Activated B cell treated with CpG ODN at 0.5 μM for 24 hours (primary cell): ENCODE measurements at regions not wholly inside any gene's neighbourhood (a gene's known extent, or its start where the extent isn't known, plus 50 kb on each side); places are given as distances from the start of the nearest gene placed in this dataset.

Source experiments
- ATAC-seq: fragments of 200-7000 bp; cut with Tn5 transposase; one replicate; pipeline ENCODE4 v1.10.0; 2021; ENCODE audit warnings: low read depth, mild to moderate bottlenecking, moderate library complexity
- CTCF ChIA-PET: fragments of 350-600 bp; sonication (Branson Sonifier 250); formaldehyde crosslinking; loops from one replicate; lab custom pipeline; 2021; ENCODE audit warnings: antibody characterized with exemption; lab: Charles Lee
- POLR2A ChIA-PET: fragments of 350-600 bp; sonication (Branson Sonifier 250); formaldehyde crosslinking; loops from one replicate; lab custom pipeline; 2021; ENCODE audit warnings: antibody characterized with exemption; lab: Charles Lee
- DNase-seq: peaks from one replicate; pipeline ENCODE4 v3.0.0; 2022
- H3K27ac Mint-ChIP-seq: one replicate; pipeline ENCODE4 v1.8.0; 2020; ENCODE audit warnings: mixed read lengths
- H3K27me3 Mint-ChIP-seq: one replicate; pipeline ENCODE4 v1.8.0; 2021; ENCODE audit warnings: mixed read lengths
- H3K36me3 Mint-ChIP-seq: one replicate; pipeline ENCODE4 v1.8.0; 2021; ENCODE audit warnings: low read depth, mixed read lengths
- H3K4me1 Mint-ChIP-seq: one replicate; pipeline ENCODE4 v1.8.0; 2021; ENCODE audit warnings: mixed read lengths
- H3K4me3 Mint-ChIP-seq: one replicate; pipeline ENCODE4 v1.8.0; 2020; ENCODE audit warnings: mild to moderate bottlenecking, mixed read lengths
- H3K9me3 Mint-ChIP-seq: one replicate; pipeline ENCODE4 v1.8.0; 2020; ENCODE audit warnings: mixed read lengths
- CTCF ChIP-seq: fragments of 200-600 bp; IDR thresholded peaks from one replicate; pipeline ENCODE4 v1.8.0; 2022; ENCODE audit warnings: antibody characterized with exemption, mild to moderate bottlenecking
- intact Hi-C: fragments of 100-400 bp; cut with micrococcal nuclease; formaldehyde crosslinking; loops from one replicate; pipeline ENCODE4 v1.15.1; 2024

- intact Hi-C loops: no loop called here
- Mint-ChIP-seq H3K27ac (no peak overlapping the region), H3K9me3 (no peaks in the 10 kb centered on the region), H3K27me3 (peaks cover 4% of the 10 kb centered on the region), H3K4me1 (no peaks in the 10 kb centered on the region), H3K36me3 (no peaks in the 10 kb centered on the region), H3K4me3 (no peak overlapping the region)
- CTCF ChIA-PET: no interaction called here
- no peak for ATAC-seq
- DNase-seq: no peak
- POLR2A ChIA-PET: no interaction called here
- no peak for TF ChIP-seq CTCF
Measured at GRCh38 chr22:47343611-47344010, 581.2 kb downstream of the TBC1D22A start.

GRCh38 chr22:47342446-47342845, 580.0 kb downstream of the TBC1D22A start:
- no peak for DNase-seq
- no peak for ATAC-seq
- CTCF ChIA-PET: no interaction called here
- Mint-ChIP-seq H3K27ac (no peak overlapping the region), H3K9me3 (no peaks in the 10 kb centered on the region), H3K27me3 (peaks cover 4% of the 10 kb centered on the region), H3K4me3 (no peak overlapping the region), H3K36me3 (no peaks in the 10 kb centered on the region), H3K4me1 (no peaks in the 10 kb centered on the region)
- intact Hi-C loops: no loop called here
- POLR2A ChIA-PET: no interaction called here
- no peak for TF ChIP-seq CTCF

- TF ChIP-seq CTCF: no peak
- Mint-ChIP-seq H3K4me3 (no peak overlapping the region), H3K4me1 (no peaks in the 10 kb centered on the region), H3K27ac (no peak overlapping the region), H3K36me3 (no peaks in the 10 kb centered on the region), H3K27me3 (peaks cover 4% of the 10 kb centered on the region), H3K9me3 (no peaks in the 10 kb centered on the region)
- ChIA-PET CTCF (no interaction called here), POLR2A (no interaction called here)
- ATAC-seq (no peak), DNase-seq (no peak)
- intact Hi-C loops: no loop called here
Measured at GRCh38 chr22:47341464-47341863, 579.0 kb downstream of the TBC1D22A start.

GRCh38 chr22:47340851-47341436, 578.5 kb downstream of the TBC1D22A start:
- H3K4me1 Mint-ChIP-seq: no peaks in the 10 kb centered on the region
- H3K27me3 Mint-ChIP-seq: peaks cover 4% of the 10 kb centered on the region
- ChIA-PET CTCF (no interaction called here), POLR2A (no interaction called here)
- H3K36me3 Mint-ChIP-seq: no peaks in the 10 kb centered on the region
- intact Hi-C loops: no loop called here
- ATAC-seq: no peak
- DNase-seq: no peak
- no peak for TF ChIP-seq CTCF
- H3K27ac Mint-ChIP-seq: no peak overlapping the region
- H3K4me3 Mint-ChIP-seq: no peak overlapping the region
- H3K9me3 Mint-ChIP-seq: peaks cover 3% of the 10 kb centered on the region

- Mint-ChIP-seq H3K4me3 (no peak overlapping the region), H3K27ac (no peak overlapping the region), H3K36me3 (no peaks in the 10 kb centered on the region), H3K9me3 (peaks cover 5% of the 10 kb centered on the region), H3K27me3 (peaks cover 2% of the 10 kb centered on the region), H3K4me1 (no peaks in the 10 kb centered on the region)
- no peak for TF ChIP-seq CTCF
- ChIA-PET CTCF (no interaction called here), POLR2A (no interaction called here)
- DNase-seq (no peak), ATAC-seq (no peak)
- intact Hi-C loops: no loop called here
Measured at GRCh38 chr22:47337161-47337621, 574.7 kb downstream of the TBC1D22A start.
